SK-N-SH treated with all-trans-retinoic acid at 6 μM for 48 hours (cell line): ENCODE measurements at regions not wholly inside any gene's neighbourhood (a gene's known extent, or its start where the extent isn't known, plus 50 kb on each side); places are given as distances from the start of the nearest gene placed in this dataset.

Experiments
- ATAC-seq: fragments of 200-7000 bp; cut with Tn5 transposase; 3 replicates; pipeline ENCODE4 v1.9.1; 2020; ENCODE audit warnings: mild to moderate bottlenecking, moderate library complexity
- ARNTL ChIP-seq: fragments of 450-650 bp; formaldehyde crosslinking; IDR thresholded peaks from 2 replicates; pipeline ENCODE4 v1.5.0; 2020; ENCODE audit warnings: low read depth, mild to moderate bottlenecking, moderate library complexity, borderline replicate concordance
- BACH2 ChIP-seq: fragments of 250-450 bp; sonication (Bioruptor Pico); IDR thresholded peaks from 2 replicates; pipeline ENCODE4 v1.9.0; 2021; ENCODE audit warnings: mild to moderate bottlenecking, borderline replicate concordance
- CREB5 ChIP-seq: fragments of 250-450 bp; sonication (Bioruptor Pico); IDR thresholded peaks from 2 replicates; pipeline ENCODE4 v1.5.1; 2020; ENCODE audit warnings: low read depth, mild to moderate bottlenecking, moderate library complexity
- CSDC2 ChIP-seq: fragments of 250-450 bp; sonication (Bioruptor Pico); IDR thresholded peaks from 2 replicates; pipeline ENCODE4 v1.5.0; 2020; ENCODE audit warnings: mild to moderate bottlenecking, moderate library complexity
- ESRRG ChIP-seq: fragments of 250-450 bp; sonication (Bioruptor Pico); IDR thresholded peaks from 2 replicates; pipeline ENCODE4 v1.6.1; 2021; ENCODE audit warnings: mild to moderate bottlenecking
- GLIS3 ChIP-seq: fragments of 250-450 bp; sonication (Bioruptor Pico); IDR thresholded peaks from 2 replicates; pipeline ENCODE4 v1.5.0; 2020; ENCODE audit warnings: mild to moderate bottlenecking, moderate library complexity
- ISL1 ChIP-seq: fragments of 250-450 bp; sonication (Bioruptor Pico); IDR thresholded peaks from 2 replicates; pipeline ENCODE4 v2.1.2; 2022; ENCODE audit warnings: mild to moderate bottlenecking, moderate library complexity
- PATZ1 ChIP-seq: fragments of 250-450 bp; sonication (Bioruptor Pico); IDR thresholded peaks from 2 replicates; pipeline ENCODE4 v1.8.0; 2020; ENCODE audit warnings: mild to moderate bottlenecking, moderate library complexity, borderline replicate concordance
- POU6F1 ChIP-seq: fragments of 250-450 bp; sonication (Bioruptor Pico); IDR thresholded peaks from 2 replicates; pipeline ENCODE4 v1.8.0; 2021; ENCODE audit warnings: low read depth, mild to moderate bottlenecking, moderate library complexity, borderline replicate concordance
- PPARA ChIP-seq: fragments of 250-450 bp; sonication (Bioruptor Pico); IDR thresholded peaks from 2 replicates; pipeline ENCODE4 v1.5.0; 2020; ENCODE audit warnings: mild to moderate bottlenecking, borderline replicate concordance
- RARB ChIP-seq: fragments of 250-450 bp; sonication (Bioruptor Pico); IDR thresholded peaks from 2 replicates; pipeline ENCODE4 v1.8.0; 2021; ENCODE audit warnings: mild to moderate bottlenecking, moderate library complexity
- SNAI2 ChIP-seq: fragments of 250-450 bp; sonication (Bioruptor Pico); IDR thresholded peaks from 2 replicates; pipeline ENCODE4 v1.5.0; 2020; ENCODE audit warnings: mild to moderate bottlenecking, moderate library complexity
- TCF4 ChIP-seq: fragments of 250-450 bp; sonication (Bioruptor Pico); IDR thresholded peaks from 2 replicates; pipeline ENCODE4 v1.8.0; 2021; ENCODE audit warnings: mild to moderate bottlenecking, moderate library complexity, borderline replicate concordance
- TOX ChIP-seq: fragments of 250-450 bp; sonication (Bioruptor Pico); IDR thresholded peaks from 2 replicates; pipeline ENCODE4 v1.8.0; 2021; ENCODE audit warnings: mild to moderate bottlenecking, moderate library complexity, borderline replicate concordance
- TSHZ2 ChIP-seq: fragments of 250-450 bp; sonication (Bioruptor Pico); IDR thresholded peaks from 2 replicates; pipeline ENCODE4 v1.5.0; 2020; ENCODE audit warnings: mild to moderate bottlenecking, moderate library complexity
- ZNF565 ChIP-seq: fragments of 450-650 bp; formaldehyde crosslinking; conservative IDR thresholded peaks from 2 replicates; pipeline ENCODE4 v1.5.0; 2020; ENCODE audit warnings: low read depth, mild to moderate bottlenecking, moderate library complexity
- ZNF70 ChIP-seq: fragments of 450-650 bp; formaldehyde crosslinking; IDR thresholded peaks from 2 replicates; pipeline ENCODE4 v1.5.0; 2020; ENCODE audit warnings: mild to moderate bottlenecking, moderate library complexity
- ZNF8 ChIP-seq: fragments of 450-650 bp; formaldehyde crosslinking; IDR thresholded peaks from 2 replicates; pipeline ENCODE4 v1.5.0; 2020; ENCODE audit warnings: mild to moderate bottlenecking, moderate library complexity

- no peak for TF ChIP-seq CREB5 (CRISPR knock-in tag)
- no peak for TF ChIP-seq TSHZ2 (CRISPR knock-in tag)
- TF ChIP-seq GLIS3 = no peak
- no peak for TF ChIP-seq PPARA
- no peak for TF ChIP-seq RARB
- TF ChIP-seq TCF4 (CRISPR knock-in tag) = no peak
- TF ChIP-seq, all 23 proteins: peak for 0
- no peak for ATAC-seq
These were observed 163.8 kb upstream of the LMNTD1 start for GRCh38 chr12:25716842-25717241.

GRCh38 chr12:25717552-25717951, 164.5 kb upstream of the LMNTD1 start:
- no peak for ATAC-seq
- TF ChIP-seq GLIS3 (no peak), TCF4 (CRISPR knock-in tag) (0 out of 2 replicates have a peak, but pooled peaks have one; percentile 41), ZNF8 (CRISPR knock-in tag) (no peak), SNAI2 (CRISPR knock-in tag) (no peak), ARNTL (no peak), ZNF565 (no peak), TOX (CRISPR knock-in tag) (no peak), ISL1 (0 out of 2 replicates have a peak, but pooled peaks have one; percentile 14), PATZ1 (CRISPR knock-in tag) (peak; percentile 51; the same call in 1 of the 2 replicates), BACH2 (CRISPR knock-in tag) (no peak), ZNF70 (peak; percentile 55; the same call in 1 of the 2 replicates)
- TF ChIP-seq, all 23 proteins: peak for 4

- TF ChIP-seq ZNF70 (no peak), ZNF8 (CRISPR knock-in tag) (no peak), CSDC2 (CRISPR knock-in tag) (no peak), POU6F1 (CRISPR knock-in tag) (no peak), TCF4 (CRISPR knock-in tag) (no peak), ZNF565 (no peak), ESRRG (CRISPR knock-in tag) (no peak)
- no peak for ATAC-seq
These were observed 165.1 kb upstream of the LMNTD1 start for GRCh38 chr12:25718081-25718731.

GRCh38 chr12:25719505-25719904, 166.4 kb upstream of the LMNTD1 start:
- ATAC-seq = no peak
- TF ChIP-seq TSHZ2 (CRISPR knock-in tag) = no peak
- TF ChIP-seq GLIS3 = no peak
- TF ChIP-seq ISL1 = peak; percentile 42; the same call in 1 of the 2 replicates
- TF ChIP-seq ARNTL = no peak
- TF ChIP-seq TOX (CRISPR knock-in tag) = no peak
- no peak for TF ChIP-seq POU6F1 (CRISPR knock-in tag)
